ENCODE measurements at regions not wholly inside any gene's neighbourhood (a gene's known extent, or its start where the extent isn't known, plus 50 kb on each side); places are given as distances from the start of the nearest gene placed in this dataset.
"Not testable (repeated sequence)": the region's sequence is repeated elsewhere in the genome, so short reads cannot be mapped to it uniquely, and the experiment has no call there.

DNA sequence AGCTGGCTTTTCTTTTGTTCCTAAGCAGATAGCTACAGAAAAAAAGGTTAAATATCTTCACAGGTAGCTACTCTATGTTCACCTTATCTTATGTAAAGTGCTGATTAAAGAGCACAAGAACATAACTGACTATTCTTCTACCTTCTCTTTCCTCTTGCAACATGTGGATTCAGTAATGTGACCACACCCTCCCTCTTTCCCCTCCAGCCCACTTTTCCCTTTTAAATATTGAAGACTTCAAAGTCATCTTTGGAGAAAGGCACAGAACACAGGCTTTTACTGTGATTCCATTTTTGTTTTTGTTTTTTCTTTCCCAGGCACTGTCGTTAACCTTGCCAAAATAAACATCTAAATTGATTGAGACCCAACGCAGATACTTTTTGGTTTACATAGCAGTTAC is 418.1 kb upstream of the CDH20 start:
- TF ChIP-seq, protein P1, sequence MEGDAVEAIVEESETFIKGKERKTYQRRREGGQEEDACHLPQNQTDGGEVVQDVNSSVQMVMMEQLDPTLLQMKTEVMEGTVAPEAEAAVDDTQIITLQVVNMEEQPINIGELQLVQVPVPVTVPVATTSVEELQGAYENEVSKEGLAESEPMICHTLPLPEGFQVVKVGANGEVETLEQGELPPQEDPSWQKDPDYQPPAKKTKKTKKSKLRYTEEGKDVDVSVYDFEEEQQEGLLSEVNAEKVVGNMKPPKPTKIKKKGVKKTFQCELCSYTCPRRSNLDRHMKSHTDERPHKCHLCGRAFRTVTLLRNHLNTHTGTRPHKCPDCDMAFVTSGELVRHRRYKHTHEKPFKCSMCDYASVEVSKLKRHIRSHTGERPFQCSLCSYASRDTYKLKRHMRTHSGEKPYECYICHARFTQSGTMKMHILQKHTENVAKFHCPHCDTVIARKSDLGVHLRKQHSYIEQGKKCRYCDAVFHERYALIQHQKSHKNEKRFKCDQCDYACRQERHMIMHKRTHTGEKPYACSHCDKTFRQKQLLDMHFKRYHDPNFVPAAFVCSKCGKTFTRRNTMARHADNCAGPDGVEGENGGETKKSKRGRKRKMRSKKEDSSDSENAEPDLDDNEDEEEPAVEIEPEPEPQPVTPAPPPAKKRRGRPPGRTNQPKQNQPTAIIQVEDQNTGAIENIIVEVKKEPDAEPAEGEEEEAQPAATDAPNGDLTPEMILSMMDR (IDR thresholded peaks at IDR 0.05) = no peak
- TF ChIP-seq POLR2AphosphoS5 (IDR thresholded peaks at IDR 0.05; ENCODE audit: insufficient read depth in 1 of 2, low read depth in 1 of 2) = no peak
- no peak for TF ChIP-seq POLR2A (IDR thresholded peaks at IDR 0.05)
- DNase-seq (ENCODE audit: extremely low spot score in 2 of 2) = no peak
- intact Hi-C loops (cut with DNase I) = no loop called here
- no peaks in the 10 kb centered on the region for H3K27me3 ChIP-seq
- H3K4me1 ChIP-seq = no peaks in the 10 kb centered on the region
- no peak overlapping the region for H3K4me3 ChIP-seq
- H3K36me3 ChIP-seq = no peaks in the 10 kb centered on the region
- H3K9me3 ChIP-seq = no peaks in the 10 kb centered on the region
- H3K27ac ChIP-seq = no peak overlapping the region

GRCh38 chr18:60918862-60919261 is 414.4 kb upstream of the CDH20 start:
- H3K36me3 ChIP-seq; H3K4me3 ChIP-seq; H3K9me3 ChIP-seq; DNase-seq (ENCODE audit: extremely low spot score in 2 of 2); H3K4me1 ChIP-seq; intact Hi-C loops (cut with DNase I); H3K27ac ChIP-seq; H3K27me3 ChIP-seq: not testable (repeated sequence)

DNA sequence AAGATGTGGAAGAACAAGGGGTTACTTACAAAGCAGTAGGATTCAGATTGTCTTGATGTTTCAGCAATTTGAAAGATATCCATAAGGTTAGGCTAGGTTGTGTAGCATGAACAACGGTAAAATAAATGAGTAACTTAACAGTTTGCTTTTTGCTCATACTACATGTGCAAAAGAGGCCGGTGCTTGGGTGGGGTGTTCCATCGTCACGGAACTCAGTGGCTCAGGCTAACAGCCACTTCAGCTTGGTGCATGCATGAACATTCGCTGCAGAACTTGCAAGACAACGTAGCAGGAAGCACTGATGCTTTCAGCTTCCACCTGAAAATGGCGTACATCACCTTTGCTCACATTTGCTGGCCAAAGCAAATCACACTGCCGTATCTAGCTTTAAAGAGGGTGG is 407.3 kb upstream of the CDH20 start:
- no peaks in the 10 kb centered on the region for H3K9me3 ChIP-seq
- no peaks in the 10 kb centered on the region for H3K27me3 ChIP-seq
- no peak overlapping the region for H3K4me3 ChIP-seq
- no peaks in the 10 kb centered on the region for H3K36me3 ChIP-seq
- intact Hi-C loops (cut with DNase I) = no loop called here
- no peak for TF ChIP-seq POLR2A (IDR thresholded peaks at IDR 0.05)
- H3K27ac ChIP-seq = no peak overlapping the region
- DNase-seq (ENCODE audit: extremely low spot score in 2 of 2) = no peak
- no peaks in the 10 kb centered on the region for H3K4me1 ChIP-seq

DNA sequence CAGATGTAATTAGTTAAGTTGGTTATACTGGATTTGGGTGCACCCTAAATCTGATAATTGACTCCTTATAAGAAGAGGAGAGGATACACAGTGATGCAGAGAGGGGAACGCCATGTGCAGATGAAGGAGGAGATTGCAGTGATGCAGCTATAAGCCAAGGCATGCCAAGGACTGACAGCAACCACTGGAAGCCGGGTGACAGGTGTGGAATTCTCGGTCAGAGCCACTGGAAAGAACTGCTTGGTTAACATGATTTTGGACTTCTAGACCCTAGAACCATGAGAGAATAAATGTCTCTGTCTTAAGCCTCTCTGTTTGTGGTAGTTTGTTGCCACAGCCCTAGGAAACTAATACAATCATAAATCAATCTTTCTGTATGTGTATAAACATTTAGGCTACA is 403.3 kb upstream of the CDH20 start:
- Histone ChIP-seq H3K4me3 (no peak overlapping the region), H3K36me3 (no peaks in the 10 kb centered on the region), H3K4me1 (no peaks in the 10 kb centered on the region), H3K9me3 (no peaks in the 10 kb centered on the region), H3K27ac (no peak overlapping the region), H3K27me3 (no peaks in the 10 kb centered on the region)
- intact Hi-C loops (cut with DNase I) = no loop called here
- DNase-seq (ENCODE audit: extremely low spot score in 2 of 2) = no peak
- TF ChIP-seq, protein P1 (IDR thresholded peaks at IDR 0.05) = no peak
- TF ChIP-seq POLR2AphosphoS5 (IDR thresholded peaks at IDR 0.05; ENCODE audit: insufficient read depth in 1 of 2, low read depth in 1 of 2) = no peak
- no peak for TF ChIP-seq POLR2A (IDR thresholded peaks at IDR 0.05)

- no peaks in the 10 kb centered on the region for H3K36me3 ChIP-seq
- H3K9me3 ChIP-seq = no peaks in the 10 kb centered on the region
- DNase-seq (ENCODE audit: extremely low spot score in 2 of 2) = no peak
- TF ChIP-seq POLR2A (IDR thresholded peaks at IDR 0.05) = no peak
- no peak for TF ChIP-seq POLR2AphosphoS5 (IDR thresholded peaks at IDR 0.05; ENCODE audit: insufficient read depth in 1 of 2, low read depth in 1 of 2)
- TF ChIP-seq, protein P1 (IDR thresholded peaks at IDR 0.05) = no peak
- H3K4me3 ChIP-seq = no peak overlapping the region
- H3K4me1 ChIP-seq = no peaks in the 10 kb centered on the region
- intact Hi-C loops (cut with DNase I) = no loop called here
- H3K27ac ChIP-seq = no peak overlapping the region
- no peaks in the 10 kb centered on the region for H3K27me3 ChIP-seq
Observed at GRCh38 chr18:60935041-60935910, 398.0 kb upstream of the CDH20 start.

DNA sequence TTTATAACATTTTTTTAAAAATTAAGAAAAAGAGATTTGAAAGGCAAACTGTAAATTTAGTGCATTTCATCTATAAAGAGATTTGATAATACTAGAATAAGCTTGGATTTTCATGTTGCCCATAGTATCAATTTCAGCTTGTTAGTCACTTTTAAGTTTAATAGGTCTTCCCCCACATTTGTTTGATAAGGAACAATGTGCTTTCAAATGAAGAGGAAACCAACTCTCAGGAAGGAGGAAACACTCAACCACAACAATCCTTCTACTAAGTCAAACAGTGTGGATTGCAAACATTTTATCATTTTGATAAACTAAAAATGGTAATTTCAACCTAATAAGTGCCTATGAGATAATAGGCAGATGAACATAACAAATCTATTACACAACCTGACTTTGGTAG is 397.1 kb upstream of the CDH20 start:
- TF ChIP-seq POLR2AphosphoS5 (IDR thresholded peaks at IDR 0.05; ENCODE audit: insufficient read depth in 1 of 2, low read depth in 1 of 2) (no peak), POLR2A (IDR thresholded peaks at IDR 0.05) (no peak)
- TF ChIP-seq, protein P1 (IDR thresholded peaks at IDR 0.05) = no peak
- Histone ChIP-seq H3K4me1 (no peaks in the 10 kb centered on the region), H3K4me3 (no peak overlapping the region), H3K36me3 (no peaks in the 10 kb centered on the region), H3K9me3 (no peaks in the 10 kb centered on the region), H3K27me3 (no peaks in the 10 kb centered on the region), H3K27ac (no peak overlapping the region)
- intact Hi-C loops (cut with DNase I) = no loop called here
- no peak for DNase-seq (ENCODE audit: extremely low spot score in 2 of 2)
